GM23338 (cell line): ENCODE measurements at regions not wholly inside any gene's neighbourhood (a gene's known extent, or its start where the extent isn't known, plus 50 kb on each side); places are given as distances from the start of the nearest gene placed in this dataset.
A peak's percentile ranks its signal among the peaks of the same experiment; 100 is the strongest.

Source experiments
- ATAC-seq: fragments of 200-7000 bp; cut with Tn5 transposase; 3 replicates; pipeline ENCODE4 v1.9.1; 2020
- DNase-seq: peaks from one replicate; pipeline ENCODE4 v3.0.0-alpha.2; 2015; ENCODE audit warnings: low spot score
- H2AFZ ChIP-seq: fragments of 200-600 bp; sonication (generic); 2 replicates; pipeline ENCODE4 v1.8.0; 2016; ENCODE audit warnings: antibody characterized with exemption, mild to moderate bottlenecking, moderate library complexity
- H3F3A ChIP-seq: fragments of 200-600 bp; sonication (generic); replicated peaks from 2 replicates; pipeline ENCODE4 v1.8.0; 2017; ENCODE audit warnings: antibody characterized with exemption, mixed run types, low read depth
- H3K27ac ChIP-seq: fragments of 200-600 bp; sonication (generic); 2 replicates; pipeline ENCODE4 v1.6.1; 2016; ENCODE audit warnings: low read depth
- H3K27me3 ChIP-seq: fragments of 200-600 bp; sonication (generic); 2 replicates; pipeline ENCODE4 v1.8.0; 2016; ENCODE audit warnings: mild to moderate bottlenecking, mixed run types, moderate library complexity; ENCODE audit not compliant: insufficient read depth
- H3K36me3 ChIP-seq: fragments of 200-600 bp; sonication (generic); 2 replicates; pipeline ENCODE4 v1.8.0; 2016; ENCODE audit warnings: mild to moderate bottlenecking; ENCODE audit not compliant: insufficient read depth
- H3K4me1 ChIP-seq: fragments of 200-600 bp; sonication (generic); 2 replicates; pipeline ENCODE4 v1.8.0; 2016; ENCODE audit warnings: mild to moderate bottlenecking, moderate library complexity; ENCODE audit not compliant: insufficient read depth
- H3K4me2 ChIP-seq: fragments of 200-600 bp; sonication (generic); 2 replicates; pipeline ENCODE4 v1.7.1; 2017; ENCODE audit warnings: mixed run types
- H3K4me3 ChIP-seq: fragments of 200-600 bp; sonication (generic); 2 replicates; pipeline ENCODE4 v1.6.1; 2016; ENCODE audit warnings: mixed run types
- H3K79me2 ChIP-seq: fragments of 200-600 bp; sonication (generic); replicated peaks from 2 replicates; pipeline ENCODE4 v1.8.0; 2017; ENCODE audit warnings: mild to moderate bottlenecking; ENCODE audit not compliant: insufficient read depth
- H3K9me2 ChIP-seq: fragments of 200-600 bp; sonication (generic); 2 replicates; pipeline ENCODE4 v1.8.0; 2017; ENCODE audit not compliant: insufficient read depth
- H4K20me1 ChIP-seq: fragments of 200-600 bp; sonication (generic); replicated peaks from 2 replicates; pipeline ENCODE4 v1.8.0; 2017; ENCODE audit warnings: mild to moderate bottlenecking; ENCODE audit not compliant: insufficient read depth
- H3K27ac Mint-ChIP-seq: 2 replicates; pipeline ENCODE4 v1.8.0; 2020; ENCODE audit warnings: inconsistent platforms, mild to moderate bottlenecking, moderate library complexity, mixed read lengths
- H3K27me3 Mint-ChIP-seq: 3 replicates; pipeline ENCODE4 v1.8.0; 2022; ENCODE audit warnings: low read depth, mild to moderate bottlenecking, moderate library complexity, mixed read lengths, inconsistent platforms; ENCODE audit not compliant: insufficient read depth, poor library complexity
- H3K36me3 Mint-ChIP-seq: 3 replicates; pipeline ENCODE4 v1.8.0; 2021; ENCODE audit warnings: low read depth, mild to moderate bottlenecking, inconsistent platforms, moderate library complexity, mixed read lengths
- H3K4me1 Mint-ChIP-seq: 3 replicates; pipeline ENCODE4 v1.8.0; 2020; ENCODE audit warnings: mild to moderate bottlenecking, inconsistent platforms, mixed read lengths
- H3K4me3 Mint-ChIP-seq: 3 replicates; pipeline ENCODE4 v1.8.0; 2021; ENCODE audit warnings: moderate library complexity, mild to moderate bottlenecking, inconsistent platforms, mixed read lengths
- H3K9me3 Mint-ChIP-seq: 3 replicates; pipeline ENCODE4 v1.8.0; 2020; ENCODE audit warnings: moderate library complexity, mild to moderate bottlenecking, inconsistent platforms, mixed read lengths
- CREB1 ChIP-seq: fragments of 250-450 bp; sonication (Bioruptor Pico); IDR thresholded peaks from 2 replicates; pipeline ENCODE4 v1.5.0; 2020; ENCODE audit warnings: low read depth, mild to moderate bottlenecking, moderate library complexity
- EZH2 ChIP-seq: fragments of 200-600 bp; sonication (generic); IDR thresholded peaks from one replicate; pipeline ENCODE4 v1.8.0; 2017; ENCODE audit warnings: antibody characterized with exemption, mild to moderate bottlenecking, low read depth; ENCODE audit not compliant: unreplicated experiment
- POLR2AphosphoS5 ChIP-seq: IDR thresholded peaks from 2 replicates; pipeline ENCODE4 v1.6.1; 2016; ENCODE audit warnings: antibody characterized with exemption, low read depth
- ZNF114 ChIP-seq: fragments of 250-450 bp; sonication (Bioruptor Pico); IDR thresholded peaks from 2 replicates; pipeline ENCODE4 v1.5.0; 2020; ENCODE audit warnings: mild to moderate bottlenecking, moderate library complexity
- ZNF331 ChIP-seq: fragments of 250-450 bp; sonication (Bioruptor Pico); IDR thresholded peaks from 2 replicates; pipeline ENCODE4 v1.5.0; 2020; ENCODE audit warnings: low read depth, mild to moderate bottlenecking, moderate library complexity
- TF ChIP-seq, protein P1 (sequence below): fragments of 250-450 bp; sonication (Bioruptor Pico); IDR thresholded peaks from 2 replicates; pipeline ENCODE4 v1.5.0; 2020; ENCODE audit warnings: mild to moderate bottlenecking, moderate library complexity

DNA sequence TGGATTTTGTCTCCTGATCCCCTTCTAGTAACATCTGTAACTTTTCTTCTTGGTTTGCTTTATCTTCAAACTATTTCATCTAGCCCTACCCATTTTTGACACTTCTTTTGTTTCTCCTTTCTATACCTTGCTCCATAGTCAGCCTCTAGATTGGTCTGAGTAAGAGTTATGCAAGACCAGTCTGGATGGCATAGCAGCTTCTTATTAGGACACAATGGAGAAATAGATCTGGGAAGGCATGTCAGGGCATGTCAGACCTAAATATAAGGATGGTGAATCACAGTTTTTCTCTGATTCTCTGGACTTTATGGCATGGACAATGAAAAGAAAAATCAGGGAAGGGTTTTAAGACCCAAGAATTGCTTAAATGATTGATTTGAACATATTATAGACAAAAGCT, 452.5 kb downstream of the RAP2B start (continued):
- TF ChIP-seq, protein P1, sequence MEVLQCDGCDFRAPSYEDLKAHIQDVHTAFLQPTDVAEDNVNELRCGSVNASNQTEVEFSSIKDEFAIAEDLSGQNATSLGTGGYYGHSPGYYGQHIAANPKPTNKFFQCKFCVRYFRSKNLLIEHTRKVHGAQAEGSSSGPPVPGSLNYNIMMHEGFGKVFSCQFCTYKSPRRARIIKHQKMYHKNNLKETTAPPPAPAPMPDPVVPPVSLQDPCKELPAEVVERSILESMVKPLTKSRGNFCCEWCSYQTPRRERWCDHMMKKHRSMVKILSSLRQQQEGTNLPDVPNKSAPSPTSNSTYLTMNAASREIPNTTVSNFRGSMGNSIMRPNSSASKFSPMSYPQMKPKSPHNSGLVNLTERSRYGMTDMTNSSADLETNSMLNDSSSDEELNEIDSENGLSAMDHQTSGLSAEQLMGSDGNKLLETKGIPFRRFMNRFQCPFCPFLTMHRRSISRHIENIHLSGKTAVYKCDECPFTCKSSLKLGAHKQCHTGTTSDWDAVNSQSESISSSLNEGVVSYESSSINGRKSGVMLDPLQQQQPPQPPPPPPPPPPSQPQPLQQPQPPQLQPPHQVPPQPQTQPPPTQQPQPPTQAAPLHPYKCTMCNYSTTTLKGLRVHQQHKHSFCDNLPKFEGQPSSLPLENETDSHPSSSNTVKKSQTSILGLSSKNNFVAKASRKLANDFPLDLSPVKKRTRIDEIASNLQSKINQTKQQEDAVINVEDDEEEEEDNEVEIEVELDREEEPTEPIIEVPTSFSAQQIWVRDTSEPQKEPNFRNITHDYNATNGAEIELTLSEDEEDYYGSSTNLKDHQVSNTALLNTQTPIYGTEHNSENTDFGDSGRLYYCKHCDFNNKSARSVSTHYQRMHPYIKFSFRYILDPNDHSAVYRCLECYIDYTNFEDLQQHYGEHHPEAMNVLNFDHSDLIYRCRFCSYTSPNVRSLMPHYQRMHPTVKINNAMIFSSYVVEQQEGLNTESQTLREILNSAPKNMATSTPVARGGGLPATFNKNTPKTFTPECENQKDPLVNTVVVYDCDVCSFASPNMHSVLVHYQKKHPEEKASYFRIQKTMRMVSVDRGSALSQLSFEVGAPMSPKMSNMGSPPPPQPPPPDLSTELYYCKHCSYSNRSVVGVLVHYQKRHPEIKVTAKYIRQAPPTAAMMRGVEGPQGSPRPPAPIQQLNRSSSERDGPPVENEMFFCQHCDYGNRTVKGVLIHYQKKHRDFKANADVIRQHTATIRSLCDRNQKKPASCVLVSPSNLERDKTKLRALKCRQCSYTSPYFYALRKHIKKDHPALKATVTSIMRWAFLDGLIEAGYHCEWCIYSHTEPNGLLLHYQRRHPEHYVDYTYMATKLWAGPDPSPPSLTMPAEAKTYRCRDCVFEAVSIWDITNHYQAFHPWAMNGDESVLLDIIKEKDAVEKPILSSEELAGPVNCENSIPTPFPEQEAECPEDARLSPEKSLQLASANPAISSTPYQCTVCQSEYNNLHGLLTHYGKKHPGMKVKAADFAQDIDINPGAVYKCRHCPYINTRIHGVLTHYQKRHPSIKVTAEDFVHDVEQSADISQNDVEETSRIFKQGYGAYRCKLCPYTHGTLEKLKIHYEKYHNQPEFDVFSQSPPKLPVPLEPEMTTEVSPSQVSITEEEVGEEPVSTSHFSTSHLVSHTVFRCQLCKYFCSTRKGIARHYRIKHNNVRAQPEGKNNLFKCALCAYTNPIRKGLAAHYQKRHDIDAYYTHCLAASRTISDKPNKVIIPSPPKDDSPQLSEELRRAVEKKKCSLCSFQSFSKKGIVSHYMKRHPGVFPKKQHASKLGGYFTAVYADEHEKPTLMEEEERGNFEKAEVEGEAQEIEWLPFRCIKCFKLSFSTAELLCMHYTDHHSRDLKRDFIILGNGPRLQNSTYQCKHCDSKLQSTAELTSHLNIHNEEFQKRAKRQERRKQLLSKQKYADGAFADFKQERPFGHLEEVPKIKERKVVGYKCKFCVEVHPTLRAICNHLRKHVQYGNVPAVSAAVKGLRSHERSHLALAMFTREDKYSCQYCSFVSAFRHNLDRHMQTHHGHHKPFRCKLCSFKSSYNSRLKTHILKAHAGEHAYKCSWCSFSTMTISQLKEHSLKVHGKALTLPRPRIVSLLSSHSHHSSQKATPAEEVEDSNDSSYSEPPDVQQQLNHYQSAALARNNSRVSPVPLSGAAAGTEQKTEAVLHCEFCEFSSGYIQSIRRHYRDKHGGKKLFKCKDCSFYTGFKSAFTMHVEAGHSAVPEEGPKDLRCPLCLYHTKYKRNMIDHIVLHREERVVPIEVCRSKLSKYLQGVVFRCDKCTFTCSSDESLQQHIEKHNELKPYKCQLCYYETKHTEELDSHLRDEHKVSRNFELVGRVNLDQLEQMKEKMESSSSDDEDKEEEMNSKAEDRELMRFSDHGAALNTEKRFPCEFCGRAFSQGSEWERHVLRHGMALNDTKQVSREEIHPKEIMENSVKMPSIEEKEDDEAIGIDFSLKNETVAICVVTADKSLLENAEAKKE = no peak

DNA sequence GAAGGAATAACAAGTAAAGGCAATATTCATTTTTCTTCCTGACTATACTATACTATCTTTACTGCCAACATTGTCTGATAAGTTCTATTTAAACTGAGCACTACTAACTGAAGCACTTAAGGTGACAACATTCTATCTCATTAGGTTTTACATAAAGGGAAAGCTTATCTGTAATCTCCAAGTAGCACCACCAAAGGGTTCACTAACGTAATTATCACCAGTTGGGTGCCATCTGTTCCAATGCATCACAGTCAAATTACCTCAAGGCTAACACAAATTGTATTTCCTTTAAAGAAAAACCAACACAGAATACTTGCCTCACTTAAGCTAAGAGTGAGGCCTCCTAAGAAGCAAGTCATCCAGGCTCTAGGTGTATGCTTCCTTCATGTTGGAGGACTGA, 453.8 kb downstream of the RAP2B start:
- no peaks in the 10 kb centered on the region for H3F3A ChIP-seq
- DNase-seq (no peak), ATAC-seq (no peak)
- no peaks in the 10 kb centered on the region for H3K27me3 ChIP-seq
- H3K27ac Mint-ChIP-seq = no peak overlapping the region; the same call in 1 of the 2 replicates
- no peaks in the 10 kb centered on the region for H3K79me2 ChIP-seq
- no peak overlapping the region for H3K4me2 ChIP-seq
- no peaks in the 10 kb centered on the region for H3K9me2 ChIP-seq
- no peak overlapping the region for H3K27ac ChIP-seq
- 0 out of 3 replicates have a peak, but pooled peaks cover 4% of the 10 kb centered on the region for H3K9me3 Mint-ChIP-seq
- H3K36me3 ChIP-seq = no peaks in the 10 kb centered on the region
- no peak overlapping the region for H3K4me3 Mint-ChIP-seq
- H3K27me3 Mint-ChIP-seq = peaks cover 1% of the 10 kb centered on the region
- H4K20me1 ChIP-seq = no peaks in the 10 kb centered on the region
- H3K36me3 Mint-ChIP-seq = peaks cover under 1% of the 10 kb centered on the region; the same call in 1 of the 3 replicates
- 0 out of 2 replicates have a peak overlapping the region, but pooled peaks have one; percentile 19 for H2AFZ ChIP-seq
- H3K4me3 ChIP-seq = no peak overlapping the region
- no peaks in the 10 kb centered on the region for H3K4me1 Mint-ChIP-seq
- no peaks in the 10 kb centered on the region for H3K4me1 ChIP-seq
- no peak for TF ChIP-seq EZH2
- TF ChIP-seq ZNF331 = no peak
- TF ChIP-seq ZNF114 (CRISPR knock-in tag) = no peak
- no peak for TF ChIP-seq POLR2AphosphoS5
- no peak for TF ChIP-seq CREB1 (CRISPR knock-in tag)
- TF ChIP-seq, protein P1 = no peak
